Progenitor cell of endocrine pancreas (in vitro differentiated cells): ENCODE measurements at regions not wholly inside any gene's neighbourhood (a gene's known extent, or its start where the extent isn't known, plus 50 kb on each side); places are given as distances from the start of the nearest gene placed in this dataset.

ENCODE experiments used
- DNase-seq: peaks from one replicate; pipeline ENCODE4 v3.0.0; 2021; ENCODE audit warnings: low spot score; ENCODE audit not compliant: unreplicated experiment
- H3K27ac Mint-ChIP-seq: 2 replicates; pipeline ENCODE4 v1.8.0; 2021; ENCODE audit warnings: mild to moderate bottlenecking, moderate library complexity, mixed read lengths
- H3K27me3 Mint-ChIP-seq: 2 replicates; pipeline ENCODE4 v1.8.0; 2021; ENCODE audit warnings: mixed read lengths
- H3K36me3 Mint-ChIP-seq: 2 replicates; pipeline ENCODE4 v1.8.0; 2022; ENCODE audit warnings: mixed read lengths; ENCODE audit not compliant: insufficient read depth
- H3K4me1 Mint-ChIP-seq: 2 replicates; pipeline ENCODE4 v1.8.0; 2021; ENCODE audit warnings: low read depth, mixed read lengths
- H3K4me3 Mint-ChIP-seq: 2 replicates; pipeline ENCODE4 v1.8.0; 2021; ENCODE audit warnings: low read depth, mild to moderate bottlenecking, moderate library complexity, mixed read lengths
- H3K9me3 Mint-ChIP-seq: 2 replicates; pipeline ENCODE4 v1.8.0; 2021; ENCODE audit warnings: low read depth, mixed read lengths
- TF ChIP-seq, protein P1 (sequence below): fragments of 200-600 bp; sonication (generic); IDR thresholded peaks from one replicate; pipeline ENCODE4 v1.5.0; 2021; ENCODE audit warnings: antibody characterized with exemption, mild to moderate bottlenecking; ENCODE audit not compliant: unreplicated experiment

DNA sequence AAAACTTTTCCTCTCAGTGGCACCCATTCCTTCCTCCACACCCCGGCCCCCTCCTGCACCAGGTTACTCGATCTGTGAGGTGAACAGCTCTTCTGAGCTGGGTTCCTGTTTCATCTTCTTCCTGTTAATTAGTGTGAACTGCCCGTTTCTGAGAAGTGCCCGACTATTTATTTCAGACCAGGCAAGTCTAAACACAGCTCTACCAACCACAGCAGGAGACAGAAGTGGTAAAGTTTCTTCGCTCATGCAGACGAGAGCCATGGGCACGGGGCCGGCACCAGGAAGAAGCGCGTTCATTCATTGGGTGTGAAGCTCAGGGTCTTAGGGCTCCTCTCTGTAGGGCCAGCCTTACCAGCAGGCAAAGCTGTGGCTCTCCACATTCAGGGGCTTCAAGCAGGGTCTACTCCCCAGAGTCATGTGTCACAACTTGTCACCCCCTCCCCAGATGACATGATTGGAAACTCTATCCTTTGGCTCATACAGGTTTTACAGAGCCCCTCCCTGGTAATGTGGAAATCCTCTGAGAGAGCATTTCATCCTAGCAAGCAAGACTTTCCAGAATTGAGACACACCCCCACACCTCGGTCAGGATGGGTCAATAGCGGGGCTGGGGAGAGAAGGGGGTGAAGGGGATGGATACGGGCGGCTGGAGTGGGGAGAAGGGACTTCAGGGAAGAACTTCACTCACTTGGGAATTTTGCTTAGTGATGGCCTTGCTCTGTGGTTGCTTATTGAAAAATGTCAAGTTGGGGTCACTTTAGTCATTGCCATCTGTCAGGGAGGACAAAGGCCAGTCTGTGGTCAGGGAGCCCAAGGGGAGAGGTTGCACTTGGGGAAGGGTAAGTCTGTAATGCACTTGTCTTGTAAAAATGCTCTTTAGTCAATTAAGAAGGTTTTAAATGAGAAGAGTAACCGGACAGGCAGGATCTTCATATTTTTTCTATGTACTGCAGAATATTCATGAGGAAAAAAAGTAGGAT lies 121.6 kb upstream of the TRIM2 start:
- H3K9me3 Mint-ChIP-seq: no peaks in the 10 kb centered on the region
- no peaks in the 10 kb centered on the region for H3K36me3 Mint-ChIP-seq
- TF ChIP-seq, protein P1, sequence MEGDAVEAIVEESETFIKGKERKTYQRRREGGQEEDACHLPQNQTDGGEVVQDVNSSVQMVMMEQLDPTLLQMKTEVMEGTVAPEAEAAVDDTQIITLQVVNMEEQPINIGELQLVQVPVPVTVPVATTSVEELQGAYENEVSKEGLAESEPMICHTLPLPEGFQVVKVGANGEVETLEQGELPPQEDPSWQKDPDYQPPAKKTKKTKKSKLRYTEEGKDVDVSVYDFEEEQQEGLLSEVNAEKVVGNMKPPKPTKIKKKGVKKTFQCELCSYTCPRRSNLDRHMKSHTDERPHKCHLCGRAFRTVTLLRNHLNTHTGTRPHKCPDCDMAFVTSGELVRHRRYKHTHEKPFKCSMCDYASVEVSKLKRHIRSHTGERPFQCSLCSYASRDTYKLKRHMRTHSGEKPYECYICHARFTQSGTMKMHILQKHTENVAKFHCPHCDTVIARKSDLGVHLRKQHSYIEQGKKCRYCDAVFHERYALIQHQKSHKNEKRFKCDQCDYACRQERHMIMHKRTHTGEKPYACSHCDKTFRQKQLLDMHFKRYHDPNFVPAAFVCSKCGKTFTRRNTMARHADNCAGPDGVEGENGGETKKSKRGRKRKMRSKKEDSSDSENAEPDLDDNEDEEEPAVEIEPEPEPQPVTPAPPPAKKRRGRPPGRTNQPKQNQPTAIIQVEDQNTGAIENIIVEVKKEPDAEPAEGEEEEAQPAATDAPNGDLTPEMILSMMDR: no peak
- H3K27me3 Mint-ChIP-seq: peaks cover 14% of the 10 kb centered on the region
- peaks cover 12% of the 10 kb centered on the region for H3K4me1 Mint-ChIP-seq
- no peak overlapping the region for H3K4me3 Mint-ChIP-seq
- DNase-seq: no peak
- H3K27ac Mint-ChIP-seq: no peak overlapping the region

DNA sequence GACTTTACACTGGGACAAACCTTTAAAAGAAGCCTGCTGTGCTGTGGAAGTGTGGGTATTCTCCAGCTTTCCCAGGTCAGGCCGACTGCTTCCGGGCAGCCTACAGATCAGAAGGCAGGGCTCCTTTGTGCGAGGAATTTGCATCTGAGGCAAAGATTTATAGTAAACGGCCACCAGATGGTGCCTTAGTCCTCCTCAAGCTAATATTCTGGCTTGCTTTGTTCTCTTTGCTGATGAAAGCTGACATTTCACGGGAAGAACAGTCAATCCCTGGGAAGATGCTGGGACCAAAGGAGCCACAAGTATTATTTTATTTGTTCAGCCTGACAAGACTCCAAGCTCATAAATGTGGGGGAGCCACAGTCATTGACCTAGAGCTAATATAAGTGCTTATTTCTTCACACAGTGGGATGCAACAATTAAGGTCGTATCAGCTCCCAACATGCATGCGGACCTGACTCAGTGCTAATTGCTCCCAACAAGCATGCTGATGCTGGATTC lies 120.7 kb upstream of the TRIM2 start:
- H3K4me1 Mint-ChIP-seq: peaks cover 12% of the 10 kb centered on the region
- H3K9me3 Mint-ChIP-seq: no peaks in the 10 kb centered on the region
- no peak for DNase-seq
- H3K36me3 Mint-ChIP-seq: no peaks in the 10 kb centered on the region
- TF ChIP-seq, protein P1: peak; percentile 71
- peak overlapping the region; percentile 85 for H3K27ac Mint-ChIP-seq
- H3K27me3 Mint-ChIP-seq: peaks cover 14% of the 10 kb centered on the region
- no peak overlapping the region for H3K4me3 Mint-ChIP-seq

DNA sequence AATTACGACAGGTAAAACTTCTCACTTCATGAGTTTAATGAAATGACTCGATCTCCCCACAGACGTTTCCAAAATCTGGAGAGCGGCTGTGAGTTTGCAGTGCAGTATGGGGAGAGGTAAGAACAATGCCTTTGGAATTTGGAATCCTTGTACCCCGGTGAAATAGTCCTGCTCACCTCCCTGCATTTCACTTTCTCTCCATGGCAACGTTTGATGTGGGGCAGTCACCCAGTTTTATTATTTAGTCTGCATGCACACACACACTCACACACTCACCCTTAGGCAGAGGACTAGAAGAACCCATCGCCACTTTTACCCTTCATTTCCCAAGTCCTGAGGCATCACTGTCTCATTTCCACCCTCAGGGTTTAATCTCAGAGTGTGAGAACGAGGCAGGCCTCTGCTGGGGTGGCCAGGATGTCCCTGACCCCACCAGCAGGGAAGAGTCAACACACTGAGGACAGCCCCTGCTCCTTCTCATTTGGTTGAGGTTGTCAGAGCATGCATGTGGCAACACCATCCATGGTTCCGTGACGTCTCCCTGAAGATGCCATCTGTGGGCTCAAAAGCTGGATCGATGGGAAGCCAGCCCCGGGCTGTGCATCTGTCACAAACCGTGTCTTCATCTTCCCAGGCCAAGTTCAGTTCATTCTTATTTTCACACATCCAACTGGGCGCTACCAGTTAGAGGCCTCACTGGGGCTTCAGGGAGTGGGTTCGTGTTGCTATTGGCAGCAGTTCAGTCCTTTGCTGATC lies 119.8 kb upstream of the TRIM2 start:
- DNase-seq: no peak
- H3K27me3 Mint-ChIP-seq: peaks cover 13% of the 10 kb centered on the region
- no peaks in the 10 kb centered on the region for H3K36me3 Mint-ChIP-seq
- H3K9me3 Mint-ChIP-seq: no peaks in the 10 kb centered on the region
- no peak overlapping the region for H3K4me3 Mint-ChIP-seq
- peaks cover 12% of the 10 kb centered on the region for H3K4me1 Mint-ChIP-seq
- H3K27ac Mint-ChIP-seq: no peak overlapping the region
- TF ChIP-seq, protein P1: no peak

DNA sequence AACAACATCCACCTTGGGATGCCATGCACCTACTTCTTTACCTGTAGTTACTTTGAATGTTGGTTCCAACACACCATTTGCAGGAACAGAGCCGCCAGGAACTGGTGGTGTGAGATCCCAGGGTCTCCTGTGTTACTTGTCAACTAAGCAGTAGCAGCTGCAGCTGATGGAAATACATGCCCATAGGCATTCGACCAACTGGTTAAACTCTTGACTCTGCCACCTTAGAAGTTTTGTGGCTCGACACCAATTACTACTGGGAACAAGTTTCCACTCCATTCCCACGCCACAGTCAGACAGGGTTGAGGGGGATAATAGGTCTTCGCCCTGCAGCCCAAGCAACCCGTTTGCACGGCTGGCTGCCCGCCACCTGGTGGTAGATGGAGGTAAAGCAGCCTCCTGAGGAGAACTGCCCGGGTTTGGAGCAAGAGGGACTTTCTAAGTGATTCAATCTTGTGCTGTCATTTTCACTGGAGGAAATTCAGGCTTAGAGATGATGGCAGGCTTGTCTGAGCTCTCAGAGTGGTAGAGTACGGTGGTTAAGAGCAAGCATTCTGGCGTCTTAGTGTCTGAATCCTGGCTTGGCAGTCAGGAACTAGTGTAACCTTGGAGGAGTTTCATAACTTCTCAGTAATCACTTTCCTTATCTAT lies 119.1 kb upstream of the TRIM2 start:
- Mint-ChIP-seq H3K9me3 (no peaks in the 10 kb centered on the region), H3K27ac (no peak overlapping the region), H3K4me1 (peaks cover 12% of the 10 kb centered on the region), H3K27me3 (peaks cover 8% of the 10 kb centered on the region), H3K4me3 (no peak overlapping the region), H3K36me3 (no peaks in the 10 kb centered on the region)
- TF ChIP-seq, protein P1: peak; percentile 90
- peak; percentile 74 for DNase-seq
